ENCODE measurements at regions not wholly inside any gene's neighbourhood (a gene's known extent, or its start where the extent isn't known, plus 50 kb on each side); places are given as distances from the start of the nearest gene placed in this dataset.

GRCh38 chr12:90038289-90038688, 329.7 kb upstream of the ATP2B1 start:
- DNase-seq (ENCODE audit: low read depth, low spot score) = no peak

GRCh38 chr12:90037740-90038139, 329.1 kb upstream of the ATP2B1 start:
- DNase-seq (ENCODE audit: low read depth, low spot score) = no peak

GRCh38 chr12:90036637-90037036, 328.0 kb upstream of the ATP2B1 start:
- no peak for DNase-seq (ENCODE audit: low read depth, low spot score)

- DNase-seq (ENCODE audit: low read depth, low spot score) = no peak
These were observed 322.1 kb upstream of the ATP2B1 start for GRCh38 chr12:90030726-90031125.

- DNase-seq (ENCODE audit: low read depth, low spot score) = no peak
These were observed 320.7 kb upstream of the ATP2B1 start for GRCh38 chr12:90029317-90029716.

- DNase-seq (ENCODE audit: low read depth, low spot score) = no peak
These were observed 320.0 kb upstream of the ATP2B1 start for GRCh38 chr12:90028635-90029051.

- no peak for DNase-seq (ENCODE audit: low read depth, low spot score)
These were observed 319.4 kb upstream of the ATP2B1 start for GRCh38 chr12:90027889-90028634.

GRCh38 chr12:90027041-90027440, 318.4 kb upstream of the ATP2B1 start:
- no peak for DNase-seq (ENCODE audit: low read depth, low spot score)

- no peak for DNase-seq (ENCODE audit: low read depth, low spot score)
These were observed 317.9 kb upstream of the ATP2B1 start for GRCh38 chr12:90026516-90026915.

- no peak for DNase-seq (ENCODE audit: low read depth, low spot score)
These were observed 315.6 kb upstream of the ATP2B1 start for GRCh38 chr12:90024262-90024661.

- DNase-seq (ENCODE audit: low read depth, low spot score) = peak; percentile 34
These were observed 314.7 kb upstream of the ATP2B1 start for GRCh38 chr12:90023207-90023900.

GRCh38 chr12:90021795-90022440, 313.3 kb upstream of the ATP2B1 start:
- no peak for DNase-seq (ENCODE audit: low read depth, low spot score)

- DNase-seq (ENCODE audit: low read depth, low spot score) = no peak
These were observed 312.2 kb upstream of the ATP2B1 start for GRCh38 chr12:90020881-90021280.

- DNase-seq (ENCODE audit: low read depth, low spot score) = no peak
These were observed 311.8 kb upstream of the ATP2B1 start for GRCh38 chr12:90020436-90020835.

- no peak for DNase-seq (ENCODE audit: low read depth, low spot score)
These were observed 311.4 kb upstream of the ATP2B1 start for GRCh38 chr12:90020014-90020413.

GRCh38 chr12:90017316-90017715, 308.7 kb upstream of the ATP2B1 start:
- no peak for DNase-seq (ENCODE audit: low read depth, low spot score)

- no peak for DNase-seq (ENCODE audit: low read depth, low spot score)
These were observed 306.6 kb upstream of the ATP2B1 start for GRCh38 chr12:90015228-90015627.

GRCh38 chr12:90013409-90013808, 304.8 kb upstream of the ATP2B1 start:
- DNase-seq (ENCODE audit: low read depth, low spot score) = peak; percentile 36

GRCh38 chr12:90010089-90010488, 301.5 kb upstream of the ATP2B1 start:
- no peak for DNase-seq (ENCODE audit: low read depth, low spot score)

GRCh38 chr12:90008277-90008676, 299.6 kb upstream of the ATP2B1 start:
- no peak for DNase-seq (ENCODE audit: low read depth, low spot score)

GRCh38 chr12:90004319-90005074, 295.9 kb upstream of the ATP2B1 start:
- DNase-seq (ENCODE audit: low read depth, low spot score) = no peak

- DNase-seq (ENCODE audit: low read depth, low spot score) = no peak
These were observed 295.1 kb upstream of the ATP2B1 start for GRCh38 chr12:90003688-90004087.

Measured in ELF-1 (cell line).